ENCODE measurements at regions not wholly inside any gene's neighbourhood (a gene's known extent, or its start where the extent isn't known, plus 50 kb on each side); places are given as distances from the start of the nearest gene placed in this dataset.

DNA sequence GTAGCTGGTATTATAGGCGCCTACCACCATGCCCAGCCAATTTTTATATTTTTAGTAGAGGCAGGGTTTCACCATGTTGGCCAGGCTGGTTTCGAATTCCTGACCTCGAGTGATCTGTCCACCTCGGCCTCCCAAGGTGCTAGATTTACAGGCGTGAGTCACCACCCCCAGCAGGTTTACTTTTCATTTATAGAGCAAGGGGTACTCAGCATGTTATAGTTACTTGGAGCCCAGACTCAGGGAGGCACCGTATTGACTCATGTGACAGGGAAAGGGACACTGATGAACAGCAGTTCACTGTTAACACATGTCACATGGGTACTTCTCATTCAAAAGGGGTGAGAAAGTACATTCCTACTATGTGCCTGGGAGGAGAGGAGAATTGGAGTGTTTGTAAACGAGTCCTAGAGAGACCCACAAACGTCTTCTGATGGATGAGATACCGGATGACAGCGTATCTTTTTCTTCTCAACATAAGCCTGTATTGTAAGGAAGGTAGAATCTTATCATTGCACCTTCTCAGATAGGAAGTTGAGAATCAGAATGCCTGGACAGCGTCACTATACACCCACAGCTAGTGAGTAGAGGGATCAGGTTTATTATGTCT is 510.0 kb downstream of the USP25 start:
- Histone ChIP-seq H3K4me3 (ENCODE audit: low read length) (no peak overlapping the region), H3K9me3 (ENCODE audit: insufficient read depth, low read length) (no peaks in the 10 kb centered on the region), H3K79me2 (ENCODE audit: low read length) (no peaks in the 10 kb centered on the region), H3K27me3 (ENCODE audit: low read depth, low read length) (no peaks in the 10 kb centered on the region), H2AFZ (ENCODE audit: low read depth, low read length) (no peak overlapping the region), H4K20me1 (ENCODE audit: insufficient read depth, low read length) (no peaks in the 10 kb centered on the region), H3K27ac (ENCODE audit: low read length) (no peak overlapping the region), H3K9ac (ENCODE audit: low read length) (no peak overlapping the region), H3K4me1 (ENCODE audit: low read length) (no peaks in the 10 kb centered on the region), H3K4me2 (ENCODE audit: low read length) (no peak overlapping the region), H3K36me3 (replicated peaks; ENCODE audit: low read depth, low read length) (no peaks in the 10 kb centered on the region)
- TF ChIP-seq, protein P1, sequence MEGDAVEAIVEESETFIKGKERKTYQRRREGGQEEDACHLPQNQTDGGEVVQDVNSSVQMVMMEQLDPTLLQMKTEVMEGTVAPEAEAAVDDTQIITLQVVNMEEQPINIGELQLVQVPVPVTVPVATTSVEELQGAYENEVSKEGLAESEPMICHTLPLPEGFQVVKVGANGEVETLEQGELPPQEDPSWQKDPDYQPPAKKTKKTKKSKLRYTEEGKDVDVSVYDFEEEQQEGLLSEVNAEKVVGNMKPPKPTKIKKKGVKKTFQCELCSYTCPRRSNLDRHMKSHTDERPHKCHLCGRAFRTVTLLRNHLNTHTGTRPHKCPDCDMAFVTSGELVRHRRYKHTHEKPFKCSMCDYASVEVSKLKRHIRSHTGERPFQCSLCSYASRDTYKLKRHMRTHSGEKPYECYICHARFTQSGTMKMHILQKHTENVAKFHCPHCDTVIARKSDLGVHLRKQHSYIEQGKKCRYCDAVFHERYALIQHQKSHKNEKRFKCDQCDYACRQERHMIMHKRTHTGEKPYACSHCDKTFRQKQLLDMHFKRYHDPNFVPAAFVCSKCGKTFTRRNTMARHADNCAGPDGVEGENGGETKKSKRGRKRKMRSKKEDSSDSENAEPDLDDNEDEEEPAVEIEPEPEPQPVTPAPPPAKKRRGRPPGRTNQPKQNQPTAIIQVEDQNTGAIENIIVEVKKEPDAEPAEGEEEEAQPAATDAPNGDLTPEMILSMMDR (IDR thresholded peaks at IDR 0.05; ENCODE audit: low read depth, low read length) = no peak
- TF ChIP-seq EZH2phosphoT487 (IDR thresholded peaks at IDR 0.05; ENCODE audit: low read depth) = no peak

DNA sequence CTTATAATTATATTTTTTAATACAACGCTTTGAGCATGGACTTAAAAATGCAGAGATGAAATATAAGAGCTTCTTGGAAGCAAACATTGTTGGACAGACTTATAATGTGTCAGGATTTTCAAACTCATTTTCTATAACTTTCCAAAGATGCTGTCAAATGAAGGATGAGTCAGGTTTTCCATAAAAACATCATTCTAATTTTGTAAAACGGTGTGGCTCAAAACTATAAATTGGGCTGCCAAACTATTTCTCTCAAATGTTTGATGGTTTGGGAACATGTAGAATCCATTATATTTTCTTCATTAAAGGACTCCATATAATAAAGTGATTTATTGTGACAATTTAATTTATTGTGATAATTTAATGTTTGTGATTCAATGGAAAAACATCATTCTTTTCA is 511.2 kb downstream of the USP25 start:
- H3K36me3 ChIP-seq (replicated peaks; ENCODE audit: low read depth, low read length) = no peaks in the 10 kb centered on the region
- no peak overlapping the region for H3K27ac ChIP-seq (ENCODE audit: low read length)
- TF ChIP-seq EZH2phosphoT487 (IDR thresholded peaks at IDR 0.05; ENCODE audit: low read depth) = no peak
- TF ChIP-seq, protein P1 (IDR thresholded peaks at IDR 0.05; ENCODE audit: low read depth, low read length) = no peak
- no peak overlapping the region for H2AFZ ChIP-seq (ENCODE audit: low read depth, low read length)
- H3K4me2 ChIP-seq (ENCODE audit: low read length) = no peak overlapping the region
- H3K9me3 ChIP-seq (ENCODE audit: insufficient read depth, low read length) = no peaks in the 10 kb centered on the region
- H3K4me1 ChIP-seq (ENCODE audit: low read length) = no peaks in the 10 kb centered on the region
- H3K27me3 ChIP-seq (ENCODE audit: low read depth, low read length) = no peaks in the 10 kb centered on the region
- no peak overlapping the region for H3K4me3 ChIP-seq (ENCODE audit: low read length)
- H3K9ac ChIP-seq (ENCODE audit: low read length) = no peak overlapping the region
- no peaks in the 10 kb centered on the region for H3K79me2 ChIP-seq (ENCODE audit: low read length)
- no peaks in the 10 kb centered on the region for H4K20me1 ChIP-seq (ENCODE audit: insufficient read depth, low read length)

DNA sequence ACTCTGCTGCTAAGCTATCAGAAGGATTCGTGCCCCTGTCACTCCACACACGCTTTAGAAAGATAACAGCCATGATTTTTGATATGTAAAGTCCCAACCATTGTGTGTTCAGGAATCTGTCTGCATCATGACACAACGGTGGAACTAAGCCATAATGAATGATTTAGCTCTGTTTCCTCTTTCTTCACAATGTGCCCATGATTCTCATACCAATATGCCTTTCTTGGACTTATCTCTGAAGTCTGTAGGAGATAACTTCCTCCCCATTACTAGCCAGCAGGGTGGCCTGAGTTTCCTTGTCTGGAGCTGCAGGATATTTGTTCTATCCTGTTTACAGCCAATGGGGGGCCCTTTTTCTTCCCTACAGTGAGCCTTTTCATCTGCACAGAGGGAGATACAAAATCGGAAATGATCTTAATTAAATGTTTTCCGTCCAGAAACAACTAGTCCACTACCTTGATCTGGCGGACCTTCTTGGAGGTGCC is 511.7 kb downstream of the USP25 start:
- Histone ChIP-seq H3K9ac (ENCODE audit: low read length) (no peak overlapping the region), H3K79me2 (ENCODE audit: low read length) (no peaks in the 10 kb centered on the region), H3K36me3 (replicated peaks; ENCODE audit: low read depth, low read length) (no peaks in the 10 kb centered on the region), H3K4me1 (ENCODE audit: low read length) (no peaks in the 10 kb centered on the region), H3K4me2 (ENCODE audit: low read length) (no peak overlapping the region), H3K4me3 (ENCODE audit: low read length) (no peak overlapping the region), H3K27ac (ENCODE audit: low read length) (no peak overlapping the region), H4K20me1 (ENCODE audit: insufficient read depth, low read length) (no peaks in the 10 kb centered on the region), H2AFZ (ENCODE audit: low read depth, low read length) (no peak overlapping the region), H3K27me3 (ENCODE audit: low read depth, low read length) (no peaks in the 10 kb centered on the region), H3K9me3 (ENCODE audit: insufficient read depth, low read length) (no peaks in the 10 kb centered on the region)
- no peak for TF ChIP-seq EZH2phosphoT487 (IDR thresholded peaks at IDR 0.05; ENCODE audit: low read depth)
- TF ChIP-seq, protein P1 (IDR thresholded peaks at IDR 0.05; ENCODE audit: low read depth, low read length) = no peak

DNA sequence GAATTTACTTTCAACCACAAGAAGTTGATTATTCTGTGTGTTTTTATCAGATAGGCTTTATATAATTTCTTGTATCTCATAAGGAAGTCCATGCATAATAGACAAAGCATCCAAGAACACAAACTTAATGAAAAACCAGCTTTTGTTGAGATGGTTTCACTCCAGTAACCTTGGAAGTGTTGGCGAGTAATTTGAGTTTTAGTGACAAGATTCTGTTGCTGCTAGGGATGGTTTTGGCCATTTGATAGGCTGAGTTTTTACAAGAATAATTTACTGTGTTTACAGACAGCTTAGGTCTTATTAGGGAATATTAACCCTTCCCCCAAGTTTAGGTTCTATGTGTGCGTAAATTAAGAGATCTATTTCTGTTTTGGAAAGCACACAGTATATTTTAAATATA is 513.6 kb downstream of the USP25 start:
- Histone ChIP-seq H3K79me2 (ENCODE audit: low read length) (no peaks in the 10 kb centered on the region), H3K27ac (ENCODE audit: low read length) (no peak overlapping the region), H3K36me3 (replicated peaks; ENCODE audit: low read depth, low read length) (no peaks in the 10 kb centered on the region), H2AFZ (ENCODE audit: low read depth, low read length) (no peak overlapping the region), H3K4me2 (ENCODE audit: low read length) (no peak overlapping the region), H3K9ac (ENCODE audit: low read length) (no peak overlapping the region), H3K4me3 (ENCODE audit: low read length) (no peak overlapping the region), H3K9me3 (ENCODE audit: insufficient read depth, low read length) (no peaks in the 10 kb centered on the region), H3K4me1 (ENCODE audit: low read length) (no peaks in the 10 kb centered on the region), H4K20me1 (ENCODE audit: insufficient read depth, low read length) (no peaks in the 10 kb centered on the region), H3K27me3 (ENCODE audit: low read depth, low read length) (no peaks in the 10 kb centered on the region)
- TF ChIP-seq, protein P1 (IDR thresholded peaks at IDR 0.05; ENCODE audit: low read depth, low read length) = no peak
- no peak for TF ChIP-seq EZH2phosphoT487 (IDR thresholded peaks at IDR 0.05; ENCODE audit: low read depth)
